SU-DHL-6 (cell line): ENCODE measurements at regions not wholly inside any gene's neighbourhood (a gene's known extent, or its start where the extent isn't known, plus 50 kb on each side); places are given as distances from the start of the nearest gene placed in this dataset.

Source experiments
- EZH2phosphoT487 ChIP-seq: fragments of 200-600 bp; sonication (generic), shearing (Covaris generic); conservative IDR thresholded peaks from 2 replicates; pipeline ENCODE4 v1.6.1; 2018; ENCODE audit warnings: mild to moderate bottlenecking, antibody characterized with exemption, low read length, moderate library complexity, mixed read lengths
- TF ChIP-seq, protein P1 (sequence below): fragments of 200-600 bp; sonication (generic); IDR thresholded peaks from one replicate; pipeline ENCODE4 v1.5.1; 2017; ENCODE audit warnings: antibody characterized with exemption, mild to moderate bottlenecking, low read length, moderate library complexity; ENCODE audit not compliant: insufficient read depth, poor library complexity, severe bottlenecking

DNA sequence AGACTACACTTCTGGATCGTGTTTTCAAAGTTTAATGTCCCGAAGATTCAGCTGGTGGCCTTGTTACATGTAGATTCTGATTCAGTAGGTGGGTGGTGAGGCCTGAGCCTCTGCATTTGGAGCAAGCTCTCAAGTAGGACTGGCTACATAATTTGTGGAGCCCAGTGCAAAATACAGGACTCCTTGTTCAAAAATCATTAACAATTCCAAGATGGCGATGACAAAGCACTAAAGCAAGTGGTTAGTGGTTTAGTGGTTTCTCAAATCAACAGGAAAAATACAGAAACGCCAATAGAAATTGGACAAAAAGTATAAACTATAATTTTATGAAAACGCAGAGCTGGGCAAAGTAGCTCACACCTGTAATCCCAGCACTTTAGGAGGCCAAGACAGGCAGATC, 133.7 kb upstream of the STMND1 start:
- no peak for TF ChIP-seq EZH2phosphoT487
- TF ChIP-seq, protein P1, sequence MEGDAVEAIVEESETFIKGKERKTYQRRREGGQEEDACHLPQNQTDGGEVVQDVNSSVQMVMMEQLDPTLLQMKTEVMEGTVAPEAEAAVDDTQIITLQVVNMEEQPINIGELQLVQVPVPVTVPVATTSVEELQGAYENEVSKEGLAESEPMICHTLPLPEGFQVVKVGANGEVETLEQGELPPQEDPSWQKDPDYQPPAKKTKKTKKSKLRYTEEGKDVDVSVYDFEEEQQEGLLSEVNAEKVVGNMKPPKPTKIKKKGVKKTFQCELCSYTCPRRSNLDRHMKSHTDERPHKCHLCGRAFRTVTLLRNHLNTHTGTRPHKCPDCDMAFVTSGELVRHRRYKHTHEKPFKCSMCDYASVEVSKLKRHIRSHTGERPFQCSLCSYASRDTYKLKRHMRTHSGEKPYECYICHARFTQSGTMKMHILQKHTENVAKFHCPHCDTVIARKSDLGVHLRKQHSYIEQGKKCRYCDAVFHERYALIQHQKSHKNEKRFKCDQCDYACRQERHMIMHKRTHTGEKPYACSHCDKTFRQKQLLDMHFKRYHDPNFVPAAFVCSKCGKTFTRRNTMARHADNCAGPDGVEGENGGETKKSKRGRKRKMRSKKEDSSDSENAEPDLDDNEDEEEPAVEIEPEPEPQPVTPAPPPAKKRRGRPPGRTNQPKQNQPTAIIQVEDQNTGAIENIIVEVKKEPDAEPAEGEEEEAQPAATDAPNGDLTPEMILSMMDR: no peak
